PC-3 (cell line): ENCODE measurements at regions not wholly inside any gene's neighbourhood (a gene's known extent, or its start where the extent isn't known, plus 50 kb on each side); places are given as distances from the start of the nearest gene placed in this dataset.

ENCODE experiments used
- EZH2 ChIP-seq: fragments of 300-600 bp; sonication (generic); IDR thresholded peaks from one replicate; pipeline ENCODE4 v1.6.1; 2017; ENCODE audit warnings: antibody characterized with exemption, mild to moderate bottlenecking, low read length; ENCODE audit not compliant: unreplicated experiment
- EZH2phosphoT487 ChIP-seq: fragments of 300-600 bp; sonication (generic); IDR thresholded peaks from 2 replicates; pipeline ENCODE4 v1.6.1; 2018; ENCODE audit warnings: mild to moderate bottlenecking, antibody characterized with exemption, low read length, borderline replicate concordance
- TF ChIP-seq, protein P1 (sequence below): fragments of 300-600 bp; sonication (generic); conservative IDR thresholded peaks from 2 replicates; pipeline ENCODE4 v1.5.1; 2017; ENCODE audit warnings: antibody characterized with exemption, low read depth, mild to moderate bottlenecking, low read length

DNA sequence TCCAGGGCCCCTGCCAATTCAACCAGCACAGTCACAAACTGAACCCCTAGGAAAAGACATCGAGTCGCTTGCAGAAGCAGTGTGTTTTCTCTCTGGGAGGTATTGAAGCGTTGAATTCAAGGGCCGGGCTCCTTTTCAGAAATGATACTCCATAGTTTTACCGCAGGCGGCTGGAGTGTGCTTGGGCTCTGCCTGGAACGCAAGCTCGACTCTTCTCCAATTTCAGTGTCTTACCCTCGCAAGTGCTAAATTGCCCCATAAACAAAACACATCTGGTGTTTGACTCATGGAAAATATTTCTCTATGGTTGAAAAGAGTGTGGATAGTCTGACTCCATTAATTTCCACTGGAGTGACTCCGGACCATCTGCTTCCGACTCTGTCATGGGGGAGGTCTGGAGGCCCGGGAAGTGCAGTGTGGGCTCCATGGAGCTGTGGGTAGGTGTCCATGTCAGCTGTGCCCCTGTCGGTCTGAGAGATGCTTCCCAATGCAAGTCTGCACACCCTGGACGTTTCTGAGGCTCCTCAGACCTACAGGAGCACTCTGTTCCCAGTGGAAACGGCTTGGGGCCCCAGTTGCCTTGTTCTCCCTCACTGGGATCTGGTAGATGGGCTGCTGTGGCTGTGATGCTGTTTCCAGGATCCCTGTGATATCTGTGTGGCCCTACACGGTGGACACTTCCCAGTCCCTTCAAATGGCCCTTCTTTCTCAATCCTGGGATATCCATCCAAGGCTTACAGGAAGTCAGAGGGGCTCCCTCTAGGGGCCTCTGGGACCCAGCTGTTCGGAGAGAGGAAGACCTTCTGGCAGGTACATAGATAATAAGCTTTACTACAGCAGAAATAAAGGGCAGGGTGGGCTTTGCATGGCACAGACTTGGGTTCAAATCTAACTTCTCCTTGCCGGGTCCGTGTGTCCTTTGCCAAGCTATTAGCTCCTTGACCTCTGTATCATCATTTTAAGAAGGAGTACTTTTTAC lies 119.8 kb upstream of the CDH13 start:
- TF ChIP-seq EZH2 (no peak), EZH2phosphoT487 (no peak)
- TF ChIP-seq, protein P1, sequence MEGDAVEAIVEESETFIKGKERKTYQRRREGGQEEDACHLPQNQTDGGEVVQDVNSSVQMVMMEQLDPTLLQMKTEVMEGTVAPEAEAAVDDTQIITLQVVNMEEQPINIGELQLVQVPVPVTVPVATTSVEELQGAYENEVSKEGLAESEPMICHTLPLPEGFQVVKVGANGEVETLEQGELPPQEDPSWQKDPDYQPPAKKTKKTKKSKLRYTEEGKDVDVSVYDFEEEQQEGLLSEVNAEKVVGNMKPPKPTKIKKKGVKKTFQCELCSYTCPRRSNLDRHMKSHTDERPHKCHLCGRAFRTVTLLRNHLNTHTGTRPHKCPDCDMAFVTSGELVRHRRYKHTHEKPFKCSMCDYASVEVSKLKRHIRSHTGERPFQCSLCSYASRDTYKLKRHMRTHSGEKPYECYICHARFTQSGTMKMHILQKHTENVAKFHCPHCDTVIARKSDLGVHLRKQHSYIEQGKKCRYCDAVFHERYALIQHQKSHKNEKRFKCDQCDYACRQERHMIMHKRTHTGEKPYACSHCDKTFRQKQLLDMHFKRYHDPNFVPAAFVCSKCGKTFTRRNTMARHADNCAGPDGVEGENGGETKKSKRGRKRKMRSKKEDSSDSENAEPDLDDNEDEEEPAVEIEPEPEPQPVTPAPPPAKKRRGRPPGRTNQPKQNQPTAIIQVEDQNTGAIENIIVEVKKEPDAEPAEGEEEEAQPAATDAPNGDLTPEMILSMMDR: no peak
